Ascending aorta (tissue), 2 donors: ENCODE measurements at regions not wholly inside any gene's neighbourhood (a gene's known extent, or its start where the extent isn't known, plus 50 kb on each side); places are given as distances from the start of the nearest gene placed in this dataset.

Experiments
- DNase-seq, 2 donors: peaks; one replicate each; pipeline ENCODE4 v3.0.0-alpha.2; 2019; ENCODE audit warnings: low spot score in 2 of 2
- H3K27ac ChIP-seq, 2 donors: fragments of 200-600 bp; sonication (generic); one replicate each; pipeline ENCODE4 v1.5.1; 2016 to 2017; ENCODE audit warnings: mild to moderate bottlenecking in 1 of 2
- H3K27me3 ChIP-seq: fragments of 200-600 bp; sonication (generic); one replicate; pipeline ENCODE4 v1.5.1; 2017
- H3K36me3 ChIP-seq, 2 donors: fragments of 200-600 bp; sonication (generic); one replicate each; pipeline ENCODE4 v1.5.1; 2016
- H3K4me1 ChIP-seq, 2 donors: fragments of 200-600 bp; sonication (generic); one replicate each; pipeline ENCODE4 v1.5.1; 2016 to 2017; ENCODE audit warnings: mild to moderate bottlenecking in 1 of 2
- H3K4me3 ChIP-seq, 2 donors: fragments of 200-600 bp; sonication (generic); one replicate each; pipeline ENCODE4 v1.5.1; 2016 to 2017; ENCODE audit warnings: mild to moderate bottlenecking in 1 of 2
- H3K9me3 ChIP-seq, 2 donors: fragments of 200-600 bp; sonication (generic); one replicate each; pipeline ENCODE4 v1.5.1; 2016
- intact Hi-C: fragments of 100-400 bp; cut with DNase I; formaldehyde crosslinking; loops from one replicate; pipeline ENCODE4 v1.15.1; 2023
- TF ChIP-seq, protein P1 (sequence below), 3 experiments: fragments of 200-600 bp in 2 of 3; fragments of 450-650 bp in 1 of 3; sonication (generic) in 2 of 3; IDR thresholded peaks; one replicate each; pipeline ENCODE4 v1.5.1; 2016 to 2019; ENCODE audit warnings: antibody characterized with exemption in 3 of 3, mild to moderate bottlenecking in 1 of 3, moderate library complexity in 1 of 3

DNA sequence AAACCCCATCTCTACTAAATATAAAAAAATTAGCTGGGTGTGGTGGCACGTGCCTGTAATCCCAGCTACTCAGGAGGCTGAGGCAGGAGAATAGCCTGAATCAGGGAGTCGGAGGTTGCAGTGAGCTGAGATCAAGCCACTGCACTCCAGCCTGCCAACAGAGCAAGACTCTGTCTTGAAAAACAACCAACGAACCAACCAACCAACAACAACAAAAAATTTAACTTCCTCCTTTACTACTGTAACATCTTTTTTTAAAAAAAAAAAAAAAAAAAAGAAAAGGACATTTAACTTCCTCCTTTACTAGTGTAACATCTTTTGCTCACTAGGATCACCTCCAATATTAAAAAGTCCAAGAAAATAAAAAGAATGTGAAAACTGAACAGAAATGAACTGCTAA is 92.3 kb upstream of the TMEM168 start:
- intact Hi-C loops = no loop called here
- Histone ChIP-seq H3K36me3 (no peaks in the 10 kb centered on the region), H3K4me1 (no peaks in the 10 kb centered on the region), H3K4me3 (no peak overlapping the region), H3K9me3 (no peaks in the 10 kb centered on the region), H3K27me3 (no peaks in the 10 kb centered on the region), H3K27ac (no peak overlapping the region)
- DNase-seq = no peak
- TF ChIP-seq, protein P1, sequence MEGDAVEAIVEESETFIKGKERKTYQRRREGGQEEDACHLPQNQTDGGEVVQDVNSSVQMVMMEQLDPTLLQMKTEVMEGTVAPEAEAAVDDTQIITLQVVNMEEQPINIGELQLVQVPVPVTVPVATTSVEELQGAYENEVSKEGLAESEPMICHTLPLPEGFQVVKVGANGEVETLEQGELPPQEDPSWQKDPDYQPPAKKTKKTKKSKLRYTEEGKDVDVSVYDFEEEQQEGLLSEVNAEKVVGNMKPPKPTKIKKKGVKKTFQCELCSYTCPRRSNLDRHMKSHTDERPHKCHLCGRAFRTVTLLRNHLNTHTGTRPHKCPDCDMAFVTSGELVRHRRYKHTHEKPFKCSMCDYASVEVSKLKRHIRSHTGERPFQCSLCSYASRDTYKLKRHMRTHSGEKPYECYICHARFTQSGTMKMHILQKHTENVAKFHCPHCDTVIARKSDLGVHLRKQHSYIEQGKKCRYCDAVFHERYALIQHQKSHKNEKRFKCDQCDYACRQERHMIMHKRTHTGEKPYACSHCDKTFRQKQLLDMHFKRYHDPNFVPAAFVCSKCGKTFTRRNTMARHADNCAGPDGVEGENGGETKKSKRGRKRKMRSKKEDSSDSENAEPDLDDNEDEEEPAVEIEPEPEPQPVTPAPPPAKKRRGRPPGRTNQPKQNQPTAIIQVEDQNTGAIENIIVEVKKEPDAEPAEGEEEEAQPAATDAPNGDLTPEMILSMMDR (IDR thresholded peaks at IDR 0.05) = no peak

DNA sequence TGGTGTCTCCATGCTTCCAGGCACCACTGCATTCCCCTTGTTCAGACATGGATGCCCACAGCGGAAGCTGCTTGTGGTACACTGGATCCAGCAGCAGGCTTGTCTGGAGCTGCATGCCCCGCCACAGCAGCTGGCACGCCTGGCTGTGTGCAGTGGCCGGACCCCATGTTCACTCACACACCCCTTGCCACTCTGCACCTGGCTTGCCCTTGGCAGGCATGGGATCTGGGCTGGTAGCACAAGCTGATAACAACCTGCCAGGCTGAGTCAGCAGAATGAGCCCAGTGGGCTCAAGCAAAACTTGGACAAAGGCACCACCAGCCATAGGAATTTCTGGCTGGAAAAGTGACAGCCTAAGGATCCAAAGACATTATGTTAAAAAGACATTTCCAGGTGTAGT is 91.8 kb upstream of the TMEM168 start:
- Histone ChIP-seq H3K4me1 (no peaks in the 10 kb centered on the region), H3K27me3 (no peaks in the 10 kb centered on the region), H3K27ac (no peak overlapping the region), H3K9me3 (no peaks in the 10 kb centered on the region), H3K36me3 (no peaks in the 10 kb centered on the region), H3K4me3 (no peak overlapping the region)
- TF ChIP-seq, protein P1 (IDR thresholded peaks at IDR 0.05) = no peak
- DNase-seq = no peak
- intact Hi-C loops = no loop called here

DNA sequence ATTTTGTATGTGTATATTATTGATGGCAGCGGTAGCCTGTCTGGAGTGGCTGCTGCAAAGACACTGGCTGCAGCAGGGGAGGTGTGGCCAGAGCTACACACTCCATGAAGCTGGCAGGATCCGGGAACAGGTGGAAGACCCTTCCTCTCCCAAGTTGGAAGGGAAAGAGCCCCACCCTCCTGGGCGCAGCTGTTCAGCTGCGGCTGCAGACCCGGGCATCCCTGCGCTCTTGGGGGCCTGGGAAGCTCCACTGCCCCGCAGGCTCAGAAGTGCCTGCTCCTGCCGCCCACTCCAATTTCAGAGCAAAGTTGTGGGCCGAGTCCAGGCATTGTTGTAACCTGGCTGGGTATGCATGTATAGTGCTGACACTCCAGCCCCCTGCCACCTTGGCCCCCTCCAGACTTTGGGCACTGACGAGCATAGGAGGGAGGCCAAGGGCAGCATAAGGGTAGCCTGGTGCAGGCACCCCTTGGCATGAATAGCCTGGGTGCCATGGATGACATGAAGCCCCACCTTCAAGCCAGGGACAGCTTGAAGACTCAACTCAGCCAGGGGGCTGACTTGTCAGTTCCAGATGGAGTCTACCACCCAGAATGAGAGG is 90.7 kb upstream of the TMEM168 start:
- H3K4me1 ChIP-seq = no peaks in the 10 kb centered on the region
- no peaks in the 10 kb centered on the region for H3K36me3 ChIP-seq
- H3K27me3 ChIP-seq = no peaks in the 10 kb centered on the region
- no peak overlapping the region for H3K4me3 ChIP-seq
- TF ChIP-seq, protein P1 (IDR thresholded peaks at IDR 0.05) = no peak
- intact Hi-C loops = no loop called here
- no peaks in the 10 kb centered on the region for H3K9me3 ChIP-seq
- no peak overlapping the region for H3K27ac ChIP-seq
- no peak for DNase-seq

DNA sequence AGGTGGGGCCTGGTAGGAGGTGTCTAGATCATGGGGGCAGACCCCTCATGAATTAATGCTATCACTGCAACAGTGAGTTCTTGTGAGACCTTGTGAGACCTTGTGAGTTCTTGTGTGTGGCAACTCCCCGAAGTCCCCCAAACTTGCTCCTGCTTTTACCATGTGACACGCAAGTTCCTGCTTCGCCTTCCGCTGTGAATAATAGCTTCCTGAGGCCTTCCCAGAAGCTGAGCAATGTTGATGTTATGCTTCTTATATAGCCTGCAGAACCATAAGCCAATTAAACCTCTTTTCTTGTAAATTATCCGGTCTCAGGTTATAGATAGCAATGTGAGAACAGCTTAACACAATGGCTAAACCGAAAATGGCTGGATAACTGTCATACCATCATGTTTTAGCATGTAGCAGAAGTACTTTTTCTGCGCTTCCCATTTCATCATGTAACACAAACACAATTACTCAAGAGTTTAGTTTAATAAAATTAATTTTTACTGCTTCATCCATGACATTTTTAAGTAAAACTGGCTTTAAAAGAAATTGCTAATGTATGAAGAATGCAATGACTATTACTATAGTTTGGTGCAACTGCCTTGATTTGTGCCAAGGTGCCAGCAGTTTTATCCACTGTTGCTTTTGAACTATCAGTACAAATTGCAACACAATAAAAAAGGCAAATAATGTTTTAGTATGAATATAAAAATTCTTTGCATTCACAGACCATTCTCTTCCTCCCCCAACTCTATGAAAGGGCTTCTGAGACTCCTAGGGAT is 87.7 kb upstream of the TMEM168 start:
- DNase-seq = no peak
- TF ChIP-seq, protein P1 (IDR thresholded peaks at IDR 0.05) = no peak
- H3K36me3 ChIP-seq = no peaks in the 10 kb centered on the region
- H3K9me3 ChIP-seq = no peaks in the 10 kb centered on the region
- H3K4me3 ChIP-seq = no peak overlapping the region
- no peaks in the 10 kb centered on the region for H3K27me3 ChIP-seq
- intact Hi-C loops = no loop called here
- H3K27ac ChIP-seq = no peak overlapping the region
- H3K4me1 ChIP-seq = no peaks in the 10 kb centered on the region

DNA sequence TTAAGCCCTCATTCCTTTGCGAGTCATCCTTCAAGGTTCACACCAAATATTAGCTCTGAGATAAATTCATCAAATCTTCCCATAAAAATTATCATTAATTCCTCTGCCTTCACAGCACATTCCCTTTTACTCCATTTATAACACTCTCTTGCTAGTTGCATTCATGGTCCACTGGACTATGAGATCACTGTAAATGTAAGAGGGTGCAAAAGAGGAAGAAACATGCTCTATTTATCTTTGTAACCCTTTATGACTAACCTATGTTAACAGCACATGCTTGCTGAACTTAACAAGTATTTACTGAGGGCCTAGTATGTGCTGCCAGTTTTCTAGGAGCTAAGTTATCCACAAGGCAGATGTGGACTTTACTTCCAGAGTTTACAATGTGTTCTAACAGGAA is 86.7 kb upstream of the TMEM168 start:
- intact Hi-C loops = no loop called here
- TF ChIP-seq, protein P1 (IDR thresholded peaks at IDR 0.05) = no peak

More for the DNA sequence above, 86.7 kb upstream of the TMEM168 start:
- no peak for DNase-seq
- Histone ChIP-seq H3K9me3 (no peaks in the 10 kb centered on the region), H3K36me3 (no peaks in the 10 kb centered on the region), H3K27ac (no peak overlapping the region), H3K4me1 (no peaks in the 10 kb centered on the region), H3K4me3 (no peak overlapping the region), H3K27me3 (no peaks in the 10 kb centered on the region)
